ENCODE measurements at regions not wholly inside any gene's neighbourhood (a gene's known extent, or its start where the extent isn't known, plus 50 kb on each side); places are given as distances from the start of the nearest gene placed in this dataset.

- no peak for TF ChIP-seq FOXA1 (IDR thresholded peaks at IDR 0.05)
- TF ChIP-seq HNF4A (conservative IDR thresholded peaks at IDR 0.05) = no peak
- no peak for TF ChIP-seq YY1 (IDR thresholded peaks at IDR 0.05)
- TF ChIP-seq ATF3 (IDR thresholded peaks at IDR 0.05) = no peak
- 94% methylated on average over 2 of the region's 2 CpGs for WGBS
- Histone ChIP-seq H3K4me3 (ENCODE audit: low read depth in 1 of 3, low read length in 3 of 3) (no peak overlapping the region), H3K36me3 (ENCODE audit: control insufficient read depth in 4 of 4, insufficient read depth in 3 of 4, low read depth in 1 of 4, low read length in 3 of 4) (peaks cover 0 to 48% (median 42%) of the 10 kb centered on the region in 4 donors), H3K9ac (ENCODE audit: low read depth in 1 of 2, low read length in 2 of 2) (no peak overlapping the region), H3K27me3 (ENCODE audit: control insufficient read depth in 4 of 4, insufficient read depth in 4 of 4, low read length in 3 of 4) (no peaks in the 10 kb centered on the region), H3K9me3 (ENCODE audit: control insufficient read depth in 4 of 4, low read length in 3 of 4) (no peaks in the 10 kb centered on the region), H3K27ac (ENCODE audit: low read depth in 1 of 2, low read length in 2 of 2) (no peak overlapping the region), H3K4me1 (ENCODE audit: control insufficient read depth in 4 of 4, insufficient read depth in 4 of 4, low read length in 3 of 4) (no peaks in the 10 kb centered on the region)
- no peak for DNase-seq (ENCODE audit: low spot score)
Observed at GRCh38 chr9:728535-728934, 113.0 kb upstream of the DMRT1 start.

- Histone ChIP-seq H3K36me3 (ENCODE audit: control insufficient read depth in 4 of 4, insufficient read depth in 3 of 4, low read depth in 1 of 4, low read length in 3 of 4) (peaks cover 9 to 63% (median 57%) of the 10 kb centered on the region in 4 donors), H3K4me3 (ENCODE audit: low read depth in 1 of 3, low read length in 3 of 3) (no peak overlapping the region), H3K4me1 (ENCODE audit: control insufficient read depth in 4 of 4, insufficient read depth in 4 of 4, low read length in 3 of 4) (no peaks in the 10 kb centered on the region), H3K27me3 (ENCODE audit: control insufficient read depth in 4 of 4, insufficient read depth in 4 of 4, low read length in 3 of 4) (no peaks in the 10 kb centered on the region), H3K9ac (ENCODE audit: low read depth in 1 of 2, low read length in 2 of 2) (no peak overlapping the region), H3K9me3 (ENCODE audit: control insufficient read depth in 4 of 4, low read length in 3 of 4) (no peaks in the 10 kb centered on the region), H3K27ac (ENCODE audit: low read depth in 1 of 2, low read length in 2 of 2) (no peak overlapping the region)
- WGBS = 95% methylated on average over 8 of the region's 8 CpGs
- DNase-seq (ENCODE audit: low spot score) = no peak
- TF ChIP-seq REST (IDR thresholded peaks at IDR 0.05) (no peak), ATF3 (IDR thresholded peaks at IDR 0.05) (no peak), NR2F2 (IDR thresholded peaks at IDR 0.05) (no peak), TAF1 (conservative IDR thresholded peaks at IDR 0.05) (no peak), HNF4G (IDR thresholded peaks at IDR 0.05) (no peak), HNF4A (conservative IDR thresholded peaks at IDR 0.05) (no peak)
Observed at GRCh38 chr9:731474-731873, 110.0 kb upstream of the DMRT1 start.

- WGBS = 70% methylated on average over 9 of the region's 9 CpGs
- H3K9me3 ChIP-seq (ENCODE audit: control insufficient read depth in 4 of 4, low read length in 3 of 4) = no peaks in the 10 kb centered on the region
- H3K4me3 ChIP-seq (ENCODE audit: low read depth in 1 of 3, low read length in 3 of 3) = no peak overlapping the region
- H3K9ac ChIP-seq (ENCODE audit: low read depth in 1 of 2, low read length in 2 of 2) = no peak overlapping the region
- H3K4me1 ChIP-seq (ENCODE audit: control insufficient read depth in 4 of 4, insufficient read depth in 4 of 4, low read length in 3 of 4) = no peaks in the 10 kb centered on the region
- peak overlapping the region in 1 of 2 donors; percentile 36 for H3K27ac ChIP-seq (ENCODE audit: low read depth in 1 of 2, low read length in 2 of 2)
- no peak for TF ChIP-seq CTCF (IDR thresholded peaks at IDR 0.05; ENCODE audit: low read depth, low read length, missing input control)
- TF ChIP-seq NR2F2 (IDR thresholded peaks at IDR 0.05) = peak; percentile 37
- H3K27me3 ChIP-seq (ENCODE audit: control insufficient read depth in 4 of 4, insufficient read depth in 4 of 4, low read length in 3 of 4) = no peaks in the 10 kb centered on the region
- H3K36me3 ChIP-seq (ENCODE audit: control insufficient read depth in 4 of 4, insufficient read depth in 3 of 4, low read depth in 1 of 4, low read length in 3 of 4) = peaks cover 13 to 83% (median 78%) of the 10 kb centered on the region in 4 donors
- no peak for DNase-seq (ENCODE audit: low spot score)
Observed at GRCh38 chr9:734831-735511, 106.5 kb upstream of the DMRT1 start.
